HepG2 (cell line): ENCODE measurements at regions not wholly inside any gene's neighbourhood (a gene's known extent, or its start where the extent isn't known, plus 50 kb on each side); places are given as distances from the start of the nearest gene placed in this dataset.

ENCODE experiments used
- NFRKB ChIP-seq: fragments of 450-650 bp; IDR thresholded peaks from 2 replicates; pipeline ENCODE4 v1.6.1; 2017
- RAD21 ChIP-seq: fragments of 450-650 bp; formaldehyde crosslinking; IDR thresholded peaks from 2 replicates; pipeline ENCODE4 v1.5.0; 2020; ENCODE audit warnings: mild to moderate bottlenecking
- SALL1 ChIP-seq: sonication (generic); formaldehyde crosslinking; IDR thresholded peaks from 2 replicates; pipeline ENCODE4 v1.8.0; 2022; ENCODE audit warnings: mild to moderate bottlenecking, missing genetic modification reagents
- SRSF9 ChIP-seq: fragments of 200-400 bp; formaldehyde crosslinking; IDR thresholded peaks from 2 replicates; pipeline ENCODE4 v1.6.1; 2018; ENCODE audit warnings: borderline replicate concordance, mild to moderate bottlenecking, low read depth, low read length; ENCODE audit not compliant: insufficient read depth, poor library complexity, severe bottlenecking
- ZBTB40 ChIP-seq, 2 experiments: fragments of 450-650 bp in 1 of 2; sonication (generic) in 1 of 2; formaldehyde crosslinking in 1 of 2; IDR thresholded peaks; 2 replicates each; pipeline versions ENCODE4 v1.6.1 to v1.8.0; 2016 to 2022; ENCODE audit warnings: antibody characterized with exemption in 1 of 2, mild to moderate bottlenecking in 1 of 2, missing genetic modification reagents in 1 of 2
- ZFP91 ChIP-seq: sonication (generic); formaldehyde crosslinking; IDR thresholded peaks from 2 replicates; pipeline ENCODE4 v1.9.0; 2022; ENCODE audit warnings: missing genetic modification reagents, mild to moderate bottlenecking, borderline replicate concordance
- ZIK1 ChIP-seq: sonication (generic); formaldehyde crosslinking; IDR thresholded peaks from 2 replicates; pipeline ENCODE4 v1.5.0; 2020; ENCODE audit warnings: mild to moderate bottlenecking, low read depth, missing genetic modification reagents, borderline replicate concordance
- ZNF512B ChIP-seq: sonication (generic); formaldehyde crosslinking; IDR thresholded peaks from 2 replicates; pipeline ENCODE4 v1.5.1; 2020; ENCODE audit warnings: missing genetic modification reagents, mild to moderate bottlenecking, borderline replicate concordance
- ZNF552 ChIP-seq: sonication (generic); formaldehyde crosslinking; IDR thresholded peaks from 2 replicates; pipeline ENCODE4 v1.9.0; 2022; ENCODE audit warnings: missing genetic modification reagents, mild to moderate bottlenecking, borderline replicate concordance
- ZNF563 ChIP-seq: sonication (generic); formaldehyde crosslinking; IDR thresholded peaks from 2 replicates; pipeline ENCODE4 v1.8.0; 2022; ENCODE audit warnings: mild to moderate bottlenecking, moderate library complexity, missing genetic modification reagents
- TF ChIP-seq, protein P1 (sequence below): sonication (generic); formaldehyde crosslinking; IDR thresholded peaks from 2 replicates; pipeline ENCODE4 v1.8.0; 2022; ENCODE audit warnings: mild to moderate bottlenecking, missing genetic modification reagents
- TF ChIP-seq, protein P2 (sequence below): conservative IDR thresholded peaks from 2 replicates; pipeline ENCODE4 v1.6.1; 2018; ENCODE audit warnings: missing genetic modification reagents

DNA sequence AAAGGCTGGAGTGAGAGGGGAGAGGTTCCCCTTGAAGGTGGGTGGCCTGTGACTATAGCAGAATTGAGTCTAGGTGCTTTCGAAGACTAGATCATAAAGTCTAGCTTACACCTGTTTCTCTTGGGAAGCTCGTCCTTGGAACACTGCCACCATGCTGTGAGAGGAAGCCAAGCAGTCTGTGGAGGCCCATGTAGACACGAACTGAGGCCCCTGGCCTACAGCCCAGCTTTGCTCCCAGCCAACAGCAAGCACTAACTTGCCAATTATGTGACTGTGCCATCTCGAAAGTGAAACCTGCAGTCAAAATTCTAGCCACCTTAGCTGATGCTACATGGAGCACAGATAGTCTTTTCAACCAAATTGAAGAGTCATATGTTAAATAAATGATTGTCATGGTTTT, 190.5 kb upstream of the NECTIN3 start (continued):
- TF ChIP-seq ZBTB40 (IDR thresholded peaks at IDR 0.05) (no peak), ZBTB40 (CRISPR knock-in tag; IDR thresholded peaks at IDR 0.05) (no peak), SALL1 (CRISPR knock-in tag) (0 out of 2 replicates have a peak, but pooled peaks have one; percentile 22), SRSF9 (no peak), ZIK1 (CRISPR knock-in tag) (no peak), ZFP91 (CRISPR knock-in tag) (no peak), ZNF563 (CRISPR knock-in tag) (no peak), ZNF512B (CRISPR knock-in tag) (no peak), ZNF552 (CRISPR knock-in tag) (no peak), NFRKB (no peak), RAD21 (CRISPR knock-in tag) (0 out of 2 replicates have a peak, but pooled peaks have one; percentile 21)
- TF ChIP-seq, protein P1, sequence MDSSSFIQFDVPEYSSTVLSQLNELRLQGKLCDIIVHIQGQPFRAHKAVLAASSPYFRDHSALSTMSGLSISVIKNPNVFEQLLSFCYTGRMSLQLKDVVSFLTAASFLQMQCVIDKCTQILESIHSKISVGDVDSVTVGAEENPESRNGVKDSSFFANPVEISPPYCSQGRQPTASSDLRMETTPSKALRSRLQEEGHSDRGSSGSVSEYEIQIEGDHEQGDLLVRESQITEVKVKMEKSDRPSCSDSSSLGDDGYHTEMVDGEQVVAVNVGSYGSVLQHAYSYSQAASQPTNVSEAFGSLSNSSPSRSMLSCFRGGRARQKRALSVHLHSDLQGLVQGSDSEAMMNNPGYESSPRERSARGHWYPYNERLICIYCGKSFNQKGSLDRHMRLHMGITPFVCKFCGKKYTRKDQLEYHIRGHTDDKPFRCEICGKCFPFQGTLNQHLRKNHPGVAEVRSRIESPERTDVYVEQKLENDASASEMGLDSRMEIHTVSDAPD = no peak
- TF ChIP-seq, protein P2, sequence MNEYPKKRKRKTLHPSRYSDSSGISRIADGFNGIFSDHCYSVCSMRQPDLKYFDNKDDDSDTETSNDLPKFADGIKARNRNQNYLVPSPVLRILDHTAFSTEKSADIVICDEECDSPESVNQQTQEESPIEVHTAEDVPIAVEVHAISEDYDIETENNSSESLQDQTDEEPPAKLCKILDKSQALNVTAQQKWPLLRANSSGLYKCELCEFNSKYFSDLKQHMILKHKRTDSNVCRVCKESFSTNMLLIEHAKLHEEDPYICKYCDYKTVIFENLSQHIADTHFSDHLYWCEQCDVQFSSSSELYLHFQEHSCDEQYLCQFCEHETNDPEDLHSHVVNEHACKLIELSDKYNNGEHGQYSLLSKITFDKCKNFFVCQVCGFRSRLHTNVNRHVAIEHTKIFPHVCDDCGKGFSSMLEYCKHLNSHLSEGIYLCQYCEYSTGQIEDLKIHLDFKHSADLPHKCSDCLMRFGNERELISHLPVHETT = no peak
